Subcutaneous abdominal adipose tissue (tissue), 5 donors: ENCODE measurements at regions not wholly inside any gene's neighbourhood (a gene's known extent, or its start where the extent isn't known, plus 50 kb on each side); places are given as distances from the start of the nearest gene placed in this dataset.

Source experiments
- H3K27ac ChIP-seq: one replicate; pipeline ENCODE4 v1.7.0; 2013; ENCODE audit warnings: low read depth, mild to moderate bottlenecking, inconsistent platforms, low read length, moderate library complexity
- H3K27me3 ChIP-seq, 5 donors: one replicate each; pipeline ENCODE4 v1.7.0; 2013; ENCODE audit warnings: low read length in 5 of 5, inconsistent platforms in 1 of 5; ENCODE audit not compliant: control insufficient read depth in 5 of 5, insufficient read depth in 4 of 5
- H3K36me3 ChIP-seq, 5 donors: one replicate each; pipeline ENCODE4 v1.7.0; 2013; ENCODE audit warnings: low read length in 5 of 5; ENCODE audit not compliant: control insufficient read depth in 5 of 5, insufficient read depth in 5 of 5
- H3K4me1 ChIP-seq, 5 donors: one replicate each; pipeline ENCODE4 v1.7.0; 2013; ENCODE audit warnings: low read length in 5 of 5, mild to moderate bottlenecking in 3 of 5, moderate library complexity in 1 of 5; ENCODE audit not compliant: control insufficient read depth in 5 of 5, insufficient read depth in 5 of 5
- H3K4me3 ChIP-seq, 5 donors: one replicate each; pipeline ENCODE4 v1.7.0; 2013; ENCODE audit warnings: low read length in 5 of 5, low read depth in 1 of 5
- H3K9ac ChIP-seq, 5 donors: one replicate each; pipeline ENCODE4 v1.7.0; 2013; ENCODE audit warnings: low read length in 5 of 5, mild to moderate bottlenecking in 4 of 5, moderate library complexity in 3 of 5
- H3K9me3 ChIP-seq, 5 donors: one replicate each; pipeline ENCODE4 v1.7.0; 2013; ENCODE audit warnings: low read length in 5 of 5; ENCODE audit not compliant: control insufficient read depth in 5 of 5
- donor health status: healthy.
- donor health status: healthy.
- donor health status: healthy.
- donor health status: healthy.
- donor health status: healthy.

DNA sequence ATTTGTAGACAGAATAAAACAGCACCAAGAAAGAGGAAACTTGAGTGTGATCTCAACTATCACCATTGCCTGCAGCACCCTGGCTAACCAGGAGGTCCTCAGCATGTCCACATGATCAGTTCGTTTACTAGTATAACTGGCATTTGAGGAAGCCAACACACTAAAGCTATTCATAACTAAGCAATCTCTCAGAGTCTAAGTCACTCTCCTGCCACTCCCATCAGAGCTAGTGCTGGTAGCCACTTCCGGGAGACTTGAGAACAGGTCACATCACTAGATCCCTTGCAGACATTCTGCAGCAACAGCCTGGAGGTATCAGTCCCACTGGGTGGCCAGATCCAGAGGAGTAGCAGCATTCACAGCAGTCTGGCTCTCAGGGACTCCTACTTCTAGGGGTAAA lies 352.9 kb upstream of the OR4E1 start:
- no peaks in the 10 kb centered on the region for H3K9me3 ChIP-seq
- H3K27me3 ChIP-seq: peaks cover 0 to 2% (median 0%) of the 10 kb centered on the region in 5 donors
- no peak overlapping the region for H3K27ac ChIP-seq
- H3K4me3 ChIP-seq: no peak overlapping the region
- H3K9ac ChIP-seq: no peak overlapping the region
- no peaks in the 10 kb centered on the region for H3K36me3 ChIP-seq
- H3K4me1 ChIP-seq: no peaks in the 10 kb centered on the region

GRCh38 chr14:22025879-22026278 lies 352.3 kb upstream of the OR4E1 start:
- no peak overlapping the region for H3K9ac ChIP-seq
- peaks cover 0 to 2% (median 0%) of the 10 kb centered on the region in 5 donors for H3K27me3 ChIP-seq
- H3K4me3 ChIP-seq: no peak overlapping the region
- H3K36me3 ChIP-seq: no peaks in the 10 kb centered on the region
- no peak overlapping the region for H3K27ac ChIP-seq
- no peaks in the 10 kb centered on the region for H3K9me3 ChIP-seq
- no peaks in the 10 kb centered on the region for H3K4me1 ChIP-seq

- H3K27ac ChIP-seq: no peak overlapping the region
Observed at GRCh38 chr14:22024137-22024536, 350.5 kb upstream of the OR4E1 start.

DNA sequence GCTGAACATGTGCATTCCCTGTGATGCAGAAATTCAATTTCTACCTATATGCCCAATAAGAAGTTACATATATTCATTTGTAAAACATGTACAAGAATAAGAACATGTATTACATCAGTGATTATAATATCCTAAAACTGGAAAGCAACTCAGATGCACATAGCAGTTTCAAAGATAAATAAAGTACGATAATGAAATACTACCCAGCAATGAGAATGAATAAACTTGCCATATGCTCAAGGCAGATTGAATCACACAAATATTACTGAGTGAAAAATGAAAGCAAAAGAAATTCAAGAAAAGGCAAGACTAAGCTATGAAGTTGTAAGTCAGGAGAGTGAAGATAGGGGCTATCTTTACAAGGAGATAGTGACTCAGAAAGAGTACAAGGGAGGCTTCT lies 345.3 kb upstream of the OR4E1 start:
- no peaks in the 10 kb centered on the region for H3K9me3 ChIP-seq
- no peaks in the 10 kb centered on the region for H3K36me3 ChIP-seq
- no peak overlapping the region for H3K9ac ChIP-seq
- H3K4me3 ChIP-seq: no peak overlapping the region
- no peaks in the 10 kb centered on the region for H3K4me1 ChIP-seq
- no peak overlapping the region for H3K27ac ChIP-seq
- H3K27me3 ChIP-seq: no peaks in the 10 kb centered on the region

More at GRCh38 chr14:22024137-22024536, 350.5 kb upstream of the OR4E1 start:
- Histone ChIP-seq H3K4me3 (no peak overlapping the region), H3K9ac (no peak overlapping the region), H3K9me3 (no peaks in the 10 kb centered on the region), H3K36me3 (no peaks in the 10 kb centered on the region), H3K27me3 (peaks cover 0 to 2% (median 0%) of the 10 kb centered on the region in 5 donors), H3K4me1 (no peaks in the 10 kb centered on the region)

GRCh38 chr14:22012452-22012851 lies 338.8 kb upstream of the OR4E1 start:
- Histone ChIP-seq H3K9ac (no peak overlapping the region), H3K27me3 (peaks cover 0 to 4% (median 0%) of the 10 kb centered on the region in 5 donors), H3K9me3 (peaks cover 0 to 1% (median 0%) of the 10 kb centered on the region in 5 donors), H3K4me3 (no peak overlapping the region), H3K36me3 (no peaks in the 10 kb centered on the region), H3K27ac (no peak overlapping the region), H3K4me1 (peaks cover 0 to 8% (median 5%) of the 10 kb centered on the region in 5 donors)

GRCh38 chr14:22011253-22011642 lies 337.6 kb upstream of the OR4E1 start:
- Histone ChIP-seq H3K4me1 (peaks cover 0 to 8% (median 5%) of the 10 kb centered on the region in 5 donors), H3K9ac (no peak overlapping the region), H3K9me3 (peaks cover 0 to 2% (median 0%) of the 10 kb centered on the region in 5 donors), H3K27ac (peak overlapping the region; percentile 3), H3K36me3 (no peaks in the 10 kb centered on the region), H3K27me3 (peaks cover 0 to 4% (median 0%) of the 10 kb centered on the region in 5 donors), H3K4me3 (no peak overlapping the region)

DNA sequence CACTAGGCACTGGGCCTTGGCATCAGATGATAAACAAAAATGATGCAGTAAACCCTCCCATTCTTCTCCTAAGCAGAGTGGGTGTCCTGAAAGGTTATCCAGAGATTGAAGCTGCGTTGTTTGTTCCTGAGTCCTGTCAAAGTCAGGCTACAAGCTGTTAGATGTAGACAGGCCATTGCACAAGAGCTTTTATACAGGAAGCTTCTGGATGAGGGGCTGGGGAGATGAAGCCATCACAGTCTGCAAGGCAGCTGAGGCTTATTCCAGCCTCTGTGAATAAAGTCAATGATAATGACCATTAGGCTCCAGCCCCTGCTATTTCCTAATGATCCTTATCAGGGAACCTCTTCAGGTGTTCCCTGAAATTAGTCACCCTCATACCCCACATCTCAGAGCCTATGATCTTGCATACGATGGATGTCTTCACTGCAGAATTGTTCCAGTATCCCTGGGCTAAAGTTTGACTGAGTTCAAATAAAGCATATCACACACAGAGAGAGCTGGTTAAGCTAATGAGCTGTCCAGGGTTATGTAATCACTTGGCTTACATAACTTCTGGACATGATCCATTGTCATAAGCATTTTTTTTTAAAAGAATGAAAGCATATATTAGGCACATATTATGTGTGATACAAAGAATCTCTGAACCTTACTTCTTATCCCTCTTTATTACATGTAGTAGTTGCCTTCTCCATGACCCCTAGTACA lies 337.1 kb upstream of the OR4E1 start:
- Histone ChIP-seq H3K27ac (peak overlapping the region; percentile 3), H3K36me3 (no peaks in the 10 kb centered on the region), H3K4me3 (no peak overlapping the region), H3K9me3 (peaks cover 0 to 2% (median 0%) of the 10 kb centered on the region in 5 donors), H3K9ac (no peak overlapping the region), H3K4me1 (peaks cover 0 to 8% (median 5%) of the 10 kb centered on the region in 5 donors), H3K27me3 (peaks cover 0 to 4% (median 0%) of the 10 kb centered on the region in 5 donors)

- H3K9ac ChIP-seq: no peak overlapping the region
- H3K27me3 ChIP-seq: peaks cover 0 to 4% (median 0%) of the 10 kb centered on the region in 5 donors
- H3K9me3 ChIP-seq: peaks cover 0 to 2% (median 0%) of the 10 kb centered on the region in 5 donors
- H3K27ac ChIP-seq: no peak overlapping the region
- H3K4me1 ChIP-seq: peaks cover 0 to 8% (median 5%) of the 10 kb centered on the region in 5 donors
- H3K36me3 ChIP-seq: no peaks in the 10 kb centered on the region
- no peak overlapping the region for H3K4me3 ChIP-seq
Observed at GRCh38 chr14:22008766-22009165, 335.1 kb upstream of the OR4E1 start.

DNA sequence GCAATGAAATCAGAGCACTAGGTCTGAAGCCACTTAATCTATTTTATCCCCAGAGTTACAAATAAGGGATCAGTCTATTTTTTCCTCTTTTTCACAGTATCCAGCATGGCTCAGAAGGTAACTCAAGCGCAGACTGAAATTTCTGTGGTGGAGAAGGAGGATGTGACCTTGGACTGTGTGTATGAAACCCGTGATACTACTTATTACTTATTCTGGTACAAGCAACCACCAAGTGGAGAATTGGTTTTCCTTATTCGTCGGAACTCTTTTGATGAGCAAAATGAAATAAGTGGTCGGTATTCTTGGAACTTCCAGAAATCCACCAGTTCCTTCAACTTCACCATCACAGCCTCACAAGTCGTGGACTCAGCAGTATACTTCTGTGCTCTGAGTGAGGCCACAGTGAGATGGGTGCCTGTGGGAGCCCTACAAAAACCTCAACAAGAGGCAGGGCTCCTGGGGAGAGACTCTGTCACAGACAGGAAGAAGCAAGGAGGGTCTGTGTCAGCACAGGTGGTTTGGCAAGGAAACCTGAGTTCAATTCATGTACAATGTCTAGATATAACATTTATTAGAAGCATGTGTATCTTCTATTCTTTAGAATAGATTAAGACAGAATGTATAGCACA lies 334.3 kb upstream of the OR4E1 start:
- no peak overlapping the region for H3K27ac ChIP-seq
- H3K27me3 ChIP-seq: peaks cover 0 to 4% (median 0%) of the 10 kb centered on the region in 5 donors
- H3K4me1 ChIP-seq: peaks cover 0 to 8% (median 5%) of the 10 kb centered on the region in 5 donors
- H3K9me3 ChIP-seq: peaks cover 0 to 2% (median 0%) of the 10 kb centered on the region in 5 donors
- no peak overlapping the region for H3K4me3 ChIP-seq
- H3K36me3 ChIP-seq: no peaks in the 10 kb centered on the region
- H3K9ac ChIP-seq: no peak overlapping the region

DNA sequence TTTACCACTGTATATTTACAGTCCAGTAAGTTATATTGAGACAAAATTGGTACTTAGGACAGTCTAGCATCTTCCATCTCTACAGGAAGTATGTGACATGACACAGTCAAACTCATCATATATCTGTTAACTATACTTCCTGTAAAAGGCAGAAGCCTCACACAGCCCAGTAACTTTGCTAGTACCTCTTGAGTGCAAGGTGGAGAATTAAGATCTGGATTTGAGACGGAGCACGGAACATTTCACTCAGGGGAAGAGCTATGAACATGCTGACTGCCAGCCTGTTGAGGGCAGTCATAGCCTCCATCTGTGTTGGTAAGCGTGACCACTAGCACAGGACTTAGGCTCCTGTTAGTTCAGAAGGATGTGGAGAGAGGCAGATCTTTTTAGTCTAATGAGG lies 333.7 kb upstream of the OR4E1 start:
- H3K4me1 ChIP-seq: peaks cover 0 to 8% (median 5%) of the 10 kb centered on the region in 5 donors
- H3K27ac ChIP-seq: no peak overlapping the region
- no peak overlapping the region for H3K4me3 ChIP-seq
- H3K36me3 ChIP-seq: no peaks in the 10 kb centered on the region
- no peak overlapping the region for H3K9ac ChIP-seq
- H3K27me3 ChIP-seq: peaks cover 0 to 2% (median 0%) of the 10 kb centered on the region in 5 donors
- H3K9me3 ChIP-seq: peaks cover 0 to 2% (median 0%) of the 10 kb centered on the region in 5 donors
